ENCODE measurements at regions not wholly inside any gene's neighbourhood (a gene's known extent, or its start where the extent isn't known, plus 50 kb on each side); places are given as distances from the start of the nearest gene placed in this dataset.

GRCh38 chr15:70158309-70159000 lies 60.7 kb upstream of the TLE3 start:
- H3K4me3 ChIP-seq (ENCODE audit: low read depth, low read length): no peak overlapping the region

GRCh38 chr15:70156671-70157271 lies 59.1 kb upstream of the TLE3 start:
- no peak overlapping the region for H3K4me3 ChIP-seq (ENCODE audit: low read depth, low read length)

- no peak overlapping the region for H3K4me3 ChIP-seq (ENCODE audit: low read depth, low read length)
These were observed 57.1 kb upstream of the TLE3 start for GRCh38 chr15:70154718-70155347.

GRCh38 chr15:70153921-70154717 lies 56.4 kb upstream of the TLE3 start:
- no peak overlapping the region for H3K4me3 ChIP-seq (ENCODE audit: low read depth, low read length)

- H3K4me3 ChIP-seq (ENCODE audit: low read depth, low read length): no peak overlapping the region
These were observed 54.4 kb upstream of the TLE3 start for GRCh38 chr15:70152070-70152480.

- H3K4me3 ChIP-seq (ENCODE audit: low read depth, low read length): no peak overlapping the region
These were observed 53.7 kb upstream of the TLE3 start for GRCh38 chr15:70151462-70151861.

GRCh38 chr15:70151003-70151402 lies 53.3 kb upstream of the TLE3 start:
- H3K4me3 ChIP-seq (ENCODE audit: low read depth, low read length): no peak overlapping the region

GRCh38 chr15:70150405-70150747 lies 52.7 kb upstream of the TLE3 start:
- no peak overlapping the region for H3K4me3 ChIP-seq (ENCODE audit: low read depth, low read length)

- no peak overlapping the region for H3K4me3 ChIP-seq (ENCODE audit: low read depth, low read length)
These were observed 52.1 kb upstream of the TLE3 start for GRCh38 chr15:70149667-70150404.

- no peak overlapping the region for H3K4me3 ChIP-seq (ENCODE audit: low read depth, low read length)
These were observed 50.1 kb upstream of the TLE3 start for GRCh38 chr15:70147778-70148177.

All from iPS-11a (cell line).